Fibroblast of skin of abdomen (primary cell): ENCODE measurements at regions not wholly inside any gene's neighbourhood (a gene's known extent, or its start where the extent isn't known, plus 50 kb on each side); places are given as distances from the start of the nearest gene placed in this dataset.
"Not testable (repeated sequence)": the region's sequence is repeated elsewhere in the genome, so short reads cannot be mapped to it uniquely, and the experiment has no call there.

ENCODE experiments used
- DNase-seq: peaks from one replicate; pipeline ENCODE4 v3.0.0-alpha.2; 2013

DNA sequence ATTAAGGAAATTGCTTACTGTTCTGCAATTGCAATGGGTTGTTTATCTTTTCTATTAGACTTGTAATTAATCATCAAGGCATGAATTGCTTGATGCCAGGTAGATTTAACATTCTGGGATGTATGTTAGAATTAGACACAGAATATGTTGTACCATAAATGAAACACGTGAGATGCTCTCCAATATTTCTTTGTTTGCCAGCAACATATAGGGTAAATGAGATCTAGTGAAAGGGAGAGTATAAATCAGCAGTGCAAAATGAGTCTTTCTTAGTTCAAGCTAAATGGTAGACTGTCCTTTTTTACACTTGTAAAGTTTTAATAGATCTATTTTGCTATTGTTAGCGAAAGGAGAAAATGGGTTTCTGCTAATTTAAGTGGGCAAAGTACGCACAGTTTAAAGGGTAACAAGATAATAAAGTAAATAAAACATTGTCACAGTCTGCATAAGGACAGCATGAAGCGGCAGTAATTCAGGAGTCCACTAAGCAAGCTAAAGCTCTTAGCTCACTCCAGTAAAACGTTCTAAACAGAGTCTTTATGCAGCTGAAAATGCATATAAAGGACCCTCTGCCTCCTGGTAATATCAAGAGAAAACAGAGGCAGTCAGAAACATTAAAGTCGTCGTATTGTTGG, 1137.1 kb downstream of the OLFM4 start:
- no peak for DNase-seq

DNA sequence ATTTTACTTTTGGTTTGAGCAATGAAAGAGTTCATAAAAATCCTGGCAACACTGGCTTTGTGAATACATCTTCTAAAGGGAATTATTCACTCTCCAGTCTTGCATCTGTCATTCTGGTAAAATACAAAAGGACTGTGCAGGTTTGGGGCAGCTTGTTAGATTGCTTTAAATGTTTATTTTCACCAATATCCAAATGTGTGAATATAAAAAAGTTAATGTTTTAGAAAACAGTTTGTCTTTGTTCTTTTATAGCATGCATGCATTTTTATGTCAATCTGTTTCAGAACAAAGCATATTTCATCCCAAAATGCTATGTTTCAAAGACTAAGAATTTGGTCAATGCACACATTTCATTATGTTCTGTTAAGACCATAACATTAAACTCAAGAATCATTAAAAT, 1145.4 kb downstream of the OLFM4 start:
- DNase-seq, result no peak

DNA sequence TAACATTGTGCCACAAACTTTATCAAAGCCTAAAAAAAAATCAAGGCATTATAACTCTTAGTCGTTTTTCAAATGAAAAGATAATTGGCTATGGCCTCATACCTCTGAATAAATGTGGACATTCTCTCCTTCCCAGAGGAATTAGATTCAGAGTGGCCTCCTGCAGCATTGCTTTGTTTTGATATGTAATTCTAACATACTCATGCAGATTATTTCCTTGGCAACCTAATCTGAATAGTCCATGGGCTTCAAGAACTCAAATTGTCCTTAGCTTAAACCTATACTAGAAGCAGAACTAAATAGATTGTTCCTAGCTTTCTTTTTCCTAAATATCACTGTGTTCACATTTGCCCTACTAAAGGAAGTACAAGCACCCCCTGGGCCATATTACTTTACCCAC, 1146.9 kb downstream of the OLFM4 start:
- no peak for DNase-seq

DNA sequence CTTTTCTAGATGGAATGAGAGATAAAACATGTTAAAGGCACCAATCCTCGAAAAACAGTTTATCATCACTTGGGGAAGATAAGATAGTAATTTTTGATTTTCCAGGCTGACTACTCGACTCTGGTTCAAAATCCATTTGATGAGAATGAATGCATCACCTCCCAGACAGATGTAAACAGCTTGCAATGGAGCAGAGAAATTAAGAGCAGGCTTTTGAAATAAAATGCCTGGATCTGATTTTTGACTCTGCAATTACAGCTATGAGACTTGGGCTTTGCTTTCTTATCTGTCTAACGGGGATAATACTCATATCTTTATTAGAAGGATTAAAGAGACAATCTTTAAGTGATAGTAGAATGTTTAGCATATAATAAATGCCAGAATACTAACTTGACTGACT, 1148.9 kb downstream of the OLFM4 start:
- no peak for DNase-seq

DNA sequence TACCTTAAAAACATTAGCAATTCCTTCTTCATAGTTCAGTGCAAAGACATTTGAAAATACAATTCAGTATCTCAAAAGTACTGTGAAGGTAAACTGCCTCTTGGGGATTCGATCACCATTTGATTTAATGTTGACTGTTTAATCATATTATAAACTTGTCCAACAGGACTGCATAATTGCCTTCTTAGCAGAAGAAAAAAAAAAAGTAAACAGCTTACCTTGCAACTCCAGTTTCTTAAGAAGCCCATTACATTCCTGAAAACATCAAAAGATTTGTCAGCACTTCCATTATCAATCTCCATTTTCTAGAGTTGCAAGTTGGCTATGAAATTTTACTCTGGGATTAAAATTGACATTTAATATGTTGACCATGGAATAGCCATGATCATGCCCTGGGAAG, 1154.6 kb downstream of the OLFM4 start:
- no peak for DNase-seq

DNA sequence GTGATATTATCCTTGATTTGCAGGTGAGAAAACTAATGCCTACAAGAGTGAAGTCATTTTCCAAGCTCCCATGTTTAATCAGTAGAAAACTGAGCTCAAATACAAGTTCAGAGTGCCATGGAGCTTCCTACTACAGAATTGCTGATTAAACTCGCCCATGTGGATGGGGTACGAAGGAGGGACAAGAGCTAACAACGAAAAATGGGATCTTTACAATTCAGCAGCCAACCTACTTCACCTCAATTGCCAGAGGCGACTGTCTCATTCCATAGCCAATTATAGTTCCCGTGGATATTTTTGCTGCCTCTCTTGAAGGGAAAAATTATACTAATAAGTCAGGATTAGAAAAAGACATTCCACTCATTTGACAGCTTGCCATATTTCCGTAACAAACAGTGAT, 1155.1 kb downstream of the OLFM4 start:
- DNase-seq, result no peak

DNA sequence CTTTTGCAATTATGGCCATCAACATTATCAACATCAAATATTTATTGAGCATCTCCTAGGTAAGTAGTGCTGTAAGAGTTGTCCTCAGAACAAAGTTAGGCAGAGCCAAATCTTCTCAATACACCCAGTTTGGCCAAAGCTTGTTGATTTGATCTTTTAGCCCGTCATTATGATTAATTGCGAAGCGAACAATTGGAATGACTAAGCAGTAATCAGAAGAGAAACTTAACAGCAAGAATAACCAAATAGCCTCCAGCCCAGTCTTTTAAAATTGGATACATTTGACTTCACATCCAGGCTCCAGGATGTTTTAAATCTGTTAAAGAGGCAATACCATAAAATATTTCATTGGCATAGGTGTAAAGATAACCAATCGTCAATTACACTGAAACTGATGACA, 1156.0 kb downstream of the OLFM4 start:
- DNase-seq, result no peak

DNA sequence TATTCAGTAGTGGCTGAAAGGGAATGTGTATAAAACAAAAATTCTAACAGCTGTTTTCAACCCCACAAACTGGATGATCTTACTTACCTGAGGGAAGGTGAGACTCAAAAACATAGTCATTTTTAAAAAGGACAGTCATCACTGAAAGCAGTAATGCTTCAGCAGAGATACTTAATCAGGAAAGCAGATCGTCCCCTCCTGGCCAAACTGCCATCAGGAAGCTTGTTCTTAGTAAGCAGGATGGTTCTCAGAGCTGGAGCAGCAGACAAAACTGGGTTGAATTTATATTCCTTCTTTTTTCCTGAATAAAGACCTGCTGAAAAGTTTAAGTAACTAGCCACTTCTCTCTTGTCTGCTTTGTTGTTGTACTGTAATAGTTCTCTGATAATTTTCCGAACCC, 1156.5 kb downstream of the OLFM4 start:
- DNase-seq, result no peak

DNA sequence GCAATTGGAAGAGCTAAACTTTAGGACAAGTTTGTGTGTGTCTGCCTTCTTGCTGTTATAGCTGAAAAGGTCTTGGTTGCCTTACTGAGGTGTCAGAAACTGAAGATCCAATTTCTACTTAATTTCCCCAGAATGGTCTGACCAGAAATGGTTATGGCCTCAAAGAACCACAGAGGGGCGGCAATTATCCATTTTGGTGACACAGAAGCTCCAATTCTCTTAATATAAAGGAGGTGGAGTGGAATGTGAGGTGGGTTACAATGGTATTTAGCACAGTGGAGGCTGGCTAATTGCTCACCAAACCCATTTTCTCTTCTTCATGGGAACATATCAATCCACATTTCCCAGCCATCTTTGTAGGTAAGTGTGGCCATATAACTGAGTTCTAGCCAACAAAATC, 1157.2 kb downstream of the OLFM4 start:
- no peak for DNase-seq

DNA sequence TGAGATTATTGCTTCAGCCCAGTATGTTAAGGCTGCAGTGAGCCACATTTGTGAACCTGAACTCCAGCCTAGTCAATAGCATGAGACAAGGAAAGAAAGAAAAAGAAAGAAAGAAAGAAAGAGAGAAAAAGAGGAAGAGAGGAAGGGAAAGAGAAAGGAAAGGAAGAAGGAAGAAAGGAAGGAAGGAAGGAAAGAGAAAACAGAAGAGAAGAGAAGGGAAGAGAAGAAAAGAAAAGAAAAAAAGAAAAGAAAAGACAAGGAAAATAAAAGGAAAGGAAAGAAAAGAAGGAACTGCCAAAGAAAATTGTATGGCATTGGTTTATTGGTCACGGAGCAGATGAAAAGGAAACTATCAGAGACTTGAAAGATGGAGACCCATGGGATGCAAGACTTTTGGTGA, 1158.8 kb downstream of the OLFM4 start:
- no peak for DNase-seq

DNA sequence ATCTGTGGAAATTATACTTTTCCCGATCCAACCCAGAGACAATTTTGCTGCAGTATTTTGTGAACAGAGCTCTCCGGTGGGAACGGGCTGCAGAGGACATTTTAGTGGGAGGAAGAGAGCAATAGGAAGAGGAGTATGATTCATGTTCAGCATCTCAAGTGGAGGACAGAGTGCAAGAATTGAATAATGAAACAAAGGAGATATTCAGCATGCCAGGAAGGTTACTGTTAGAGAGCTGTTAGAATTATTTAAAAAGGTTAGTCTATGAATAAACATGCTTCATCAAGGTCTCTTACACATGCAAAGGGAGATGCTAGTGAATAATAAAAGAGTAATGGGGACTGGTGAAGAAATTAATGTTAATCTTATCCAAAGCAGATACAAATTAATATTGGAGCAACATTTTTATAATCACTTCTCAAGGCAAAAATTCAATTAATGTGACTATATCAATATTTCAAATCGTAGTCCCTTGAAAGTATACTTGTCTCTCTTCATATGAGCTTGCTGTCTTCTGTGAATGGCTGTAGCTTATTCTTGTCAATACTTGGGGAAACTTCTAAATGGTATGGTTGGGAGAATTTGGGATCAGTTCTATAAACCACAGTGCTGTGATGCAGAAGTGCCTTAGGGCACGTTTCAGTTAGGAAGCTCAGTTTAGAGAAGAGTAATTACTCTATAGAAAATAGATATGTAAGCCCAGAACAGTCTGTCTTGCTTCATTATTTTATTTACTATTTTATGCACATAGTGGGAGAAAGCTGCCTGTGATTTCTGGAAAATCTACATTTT, 1165.8 kb downstream of the OLFM4 start:
- DNase-seq, result no peak

DNA sequence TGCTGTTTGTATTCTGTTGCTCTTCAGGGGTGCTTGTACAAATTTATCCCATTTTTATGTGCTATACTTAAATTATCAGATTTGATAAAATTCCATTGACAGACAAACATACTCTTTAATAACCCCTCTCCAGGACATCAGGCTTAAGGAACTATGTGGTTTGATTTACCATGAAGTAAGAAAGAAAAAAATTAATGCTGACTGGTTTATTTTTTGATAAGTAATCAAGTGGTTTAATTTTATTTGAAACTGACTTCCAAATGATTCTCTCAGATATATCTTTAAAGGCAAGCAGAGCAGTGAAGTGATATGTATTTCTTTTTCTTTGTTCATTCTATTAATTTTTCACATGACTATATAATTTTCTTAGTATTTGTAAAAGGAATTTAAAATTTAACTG, 1168.1 kb downstream of the OLFM4 start:
- no peak for DNase-seq

DNA sequence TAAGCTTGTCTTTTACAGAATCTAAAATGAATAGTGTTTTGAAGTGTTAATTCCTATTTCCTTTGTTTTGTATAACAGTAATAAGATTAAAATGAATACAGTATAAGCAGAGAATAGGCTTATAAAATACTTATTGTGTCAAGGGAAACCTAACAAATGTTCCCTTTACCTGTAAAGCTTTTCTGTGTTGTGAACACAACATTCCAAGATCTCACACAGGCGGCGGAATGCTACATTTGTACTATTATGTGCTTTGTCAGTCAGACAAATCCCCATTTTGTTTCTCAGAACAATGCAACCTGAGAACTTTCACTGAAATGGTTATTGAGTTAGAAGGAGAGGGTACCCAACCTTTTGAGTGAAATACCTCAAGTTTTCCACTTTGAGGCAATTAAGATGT, 1170.3 kb downstream of the OLFM4 start:
- DNase-seq, result no peak

DNA sequence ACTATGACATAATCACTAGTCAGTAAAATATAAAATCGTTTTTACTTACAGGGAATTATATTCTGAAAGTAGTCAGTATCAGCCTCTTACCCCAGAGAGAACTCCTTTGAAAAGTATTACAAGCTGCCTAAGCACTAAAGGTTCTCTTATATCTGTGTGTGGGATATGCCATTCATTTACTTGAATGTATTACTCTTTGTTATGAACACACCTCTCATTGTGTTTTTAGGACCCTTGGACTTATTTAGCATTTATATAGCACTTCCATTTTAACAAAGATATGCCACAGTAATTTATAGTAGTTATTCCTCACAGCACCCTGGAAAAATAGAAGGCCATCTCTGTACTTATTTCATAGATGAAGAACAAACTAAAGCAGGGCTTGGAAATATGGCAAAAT, 1178.0 kb downstream of the OLFM4 start:
- no peak for DNase-seq

DNA sequence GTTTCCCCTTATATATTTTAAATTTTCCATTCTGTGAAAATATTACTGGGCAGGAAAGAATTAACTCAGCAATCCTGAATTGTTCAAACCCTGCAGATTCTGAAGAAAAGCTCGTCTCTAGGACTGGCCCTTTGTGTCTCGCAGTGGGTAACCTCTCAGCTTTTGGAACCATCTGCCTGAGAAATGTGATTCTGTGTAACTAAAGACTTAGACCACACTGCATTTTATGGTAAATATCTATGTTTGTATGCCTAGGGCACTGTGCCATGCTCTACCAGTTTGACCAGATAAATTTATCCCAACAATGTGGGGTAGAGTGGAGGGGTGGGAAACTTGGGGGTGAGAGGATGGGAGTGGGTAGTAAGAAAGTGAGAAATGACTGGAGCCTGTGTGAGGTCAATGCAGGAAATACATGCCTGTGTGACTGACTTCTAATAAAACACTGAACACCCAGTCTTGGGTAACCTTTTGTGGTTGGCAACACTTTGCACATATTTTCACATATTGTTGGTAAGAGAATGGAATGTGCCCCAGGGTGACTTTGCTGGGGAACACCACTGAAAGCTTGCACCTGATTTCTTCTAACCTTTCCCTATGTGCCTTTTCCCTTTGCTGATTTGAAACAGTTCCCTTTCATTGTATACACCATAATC, 1181.9 kb downstream of the OLFM4 start:
- DNase-seq, result no peak

DNA sequence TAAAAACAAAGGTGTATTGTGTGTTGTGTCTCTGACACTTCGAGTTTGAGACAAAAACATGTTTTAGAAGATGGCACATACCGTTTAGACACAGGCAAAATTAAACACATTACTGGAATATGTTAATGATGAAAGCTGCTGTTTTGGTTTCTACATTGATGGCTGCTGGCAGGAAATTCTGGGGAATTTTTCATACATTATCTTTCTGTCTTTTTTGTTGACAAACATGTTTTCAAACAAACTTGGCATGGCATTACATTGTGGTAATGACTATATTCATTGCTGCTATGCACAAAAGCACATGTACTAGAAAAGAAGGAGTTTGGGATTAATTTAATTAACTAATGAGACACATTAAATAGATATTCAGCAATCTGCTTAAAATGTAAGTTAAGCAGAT, 1187.6 kb downstream of the OLFM4 start:
- DNase-seq, result no peak

DNA sequence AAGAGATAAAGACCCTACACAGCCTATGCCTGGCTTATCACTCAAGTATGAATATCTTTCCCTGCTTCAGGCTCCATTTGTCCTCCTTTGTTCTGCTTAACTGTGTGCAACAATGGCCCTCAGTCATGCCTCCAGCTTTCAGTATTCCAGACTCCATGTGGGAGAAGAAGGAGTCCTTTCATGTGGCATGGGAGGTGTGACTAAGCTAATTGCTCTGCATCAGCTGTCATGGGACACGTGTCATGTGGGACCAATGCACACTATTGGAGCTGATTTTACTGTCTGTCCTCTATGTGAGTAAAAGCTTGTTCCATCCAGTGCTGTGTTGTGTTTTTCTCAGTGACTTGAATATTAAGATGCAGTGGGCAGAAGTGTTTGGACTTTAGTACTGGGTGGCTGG, 1198.3 kb downstream of the OLFM4 start:
- no peak for DNase-seq

DNA sequence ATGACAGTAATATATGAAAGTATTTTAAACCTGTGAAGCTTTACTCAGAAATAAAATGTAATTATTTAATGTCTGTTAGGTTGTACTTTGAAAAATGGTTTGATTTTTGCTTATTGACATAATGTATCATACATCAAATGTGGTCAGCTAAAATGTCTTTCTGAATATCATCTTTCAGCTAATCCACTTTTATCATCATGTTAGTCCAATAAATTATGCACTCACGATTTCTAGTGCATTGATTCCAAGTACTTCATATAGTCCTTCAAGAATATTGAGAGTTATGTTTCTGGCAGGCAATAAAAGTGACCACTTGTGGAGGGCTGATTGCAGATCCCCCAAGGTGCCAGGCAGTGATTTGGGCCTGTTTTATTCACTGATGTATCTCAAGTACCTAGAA, 1204.1 kb downstream of the OLFM4 start:
- no peak for DNase-seq

DNA sequence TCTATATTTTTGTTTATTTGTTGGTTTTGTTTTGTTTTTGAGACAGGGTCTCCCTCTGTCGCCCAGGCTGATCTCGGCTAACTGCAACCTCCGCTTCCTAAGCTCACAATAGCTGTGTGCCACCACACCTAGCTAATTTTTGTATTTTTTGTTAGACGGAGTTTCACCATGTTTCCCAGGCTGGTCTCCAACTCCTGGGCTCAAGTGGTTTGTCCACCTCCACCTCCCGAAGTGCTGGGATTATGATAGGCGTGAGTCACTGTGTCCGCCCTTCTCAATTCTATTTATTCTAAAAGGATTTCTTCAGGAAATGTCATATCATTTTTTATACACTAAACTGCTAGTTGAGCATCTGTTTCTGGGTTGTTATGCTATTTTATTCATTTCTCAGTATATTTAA, 1206.0 kb downstream of the OLFM4 start:
- no peak for DNase-seq

DNA sequence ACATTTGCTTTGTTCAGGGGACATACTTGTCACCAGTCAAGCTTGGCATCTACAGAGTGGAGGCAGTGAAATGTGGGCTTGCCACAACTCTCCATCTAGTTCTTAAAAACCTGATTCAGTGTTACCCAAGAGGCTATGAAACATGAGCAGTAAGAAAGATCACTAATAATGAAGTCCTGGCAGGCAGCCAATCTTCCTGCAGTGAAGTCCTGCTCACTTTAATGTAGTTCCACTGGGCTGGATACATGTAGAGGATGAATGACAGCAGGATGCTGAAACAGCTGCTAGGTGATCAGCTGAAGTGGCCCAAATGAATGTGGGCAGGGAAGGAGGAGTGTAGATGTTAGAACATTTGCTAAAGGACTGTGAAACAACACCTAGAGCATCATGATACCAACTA, 1213.1 kb downstream of the OLFM4 start:
- DNase-seq, result no peak

DNA sequence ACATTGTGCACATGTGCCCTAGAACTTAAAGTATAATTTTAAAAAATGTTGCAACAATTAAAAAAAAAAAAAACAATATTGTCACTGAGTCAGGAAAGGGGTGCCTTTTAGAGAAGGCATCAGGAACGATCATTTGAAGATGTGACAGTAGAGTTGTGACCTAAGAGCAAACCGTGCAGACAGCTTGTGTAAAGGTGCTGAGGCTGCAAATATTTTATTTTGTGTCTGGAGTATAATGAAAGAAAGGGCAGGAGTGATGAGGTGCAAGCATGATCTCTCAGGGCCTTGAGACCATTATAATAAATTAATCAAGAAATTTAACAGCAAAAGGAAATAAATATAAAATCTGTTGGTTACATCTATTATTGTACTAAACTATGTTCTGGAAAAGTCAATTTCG, 1219.7 kb downstream of the OLFM4 start:
- DNase-seq, result no peak

DNA sequence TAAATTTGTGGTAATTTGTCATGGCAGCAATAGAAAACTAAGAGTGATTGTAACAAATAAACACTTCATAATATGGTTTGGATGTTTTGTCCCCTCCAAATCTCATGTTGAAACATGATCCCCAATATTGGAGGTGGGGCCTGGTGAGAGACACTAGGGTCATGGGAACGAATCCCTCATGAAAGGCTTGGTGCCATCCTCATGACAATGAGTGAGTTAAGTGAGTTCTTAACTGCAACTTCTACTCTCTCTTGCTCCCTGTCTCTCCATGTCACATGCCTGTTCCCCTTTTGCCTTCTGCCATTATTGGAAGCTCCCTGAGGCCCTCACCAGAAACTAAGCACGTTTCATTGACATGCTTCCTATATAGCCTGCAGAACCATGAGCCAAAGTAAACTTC, 1233.2 kb downstream of the OLFM4 start:
- DNase-seq, result no peak

DNA sequence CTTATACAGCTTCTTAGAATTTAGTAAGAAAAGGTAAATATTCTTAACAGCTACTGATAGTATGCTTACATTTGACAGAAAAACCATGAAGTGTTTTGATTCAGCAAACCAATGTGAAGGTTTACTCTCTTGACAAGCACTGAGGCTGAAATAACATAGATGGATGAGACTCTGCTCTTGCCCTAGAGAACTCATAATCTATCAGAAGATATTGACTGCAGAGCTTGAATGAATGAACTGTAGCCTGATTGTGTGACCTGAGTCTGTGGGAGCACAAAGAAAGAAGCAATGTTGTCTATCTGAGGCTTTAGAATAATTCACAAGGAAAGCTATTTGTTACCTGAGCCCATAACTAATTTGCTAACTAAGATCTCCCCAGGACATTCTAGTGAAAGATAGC, 1235.3 kb downstream of the OLFM4 start:
- DNase-seq, result no peak

DNA sequence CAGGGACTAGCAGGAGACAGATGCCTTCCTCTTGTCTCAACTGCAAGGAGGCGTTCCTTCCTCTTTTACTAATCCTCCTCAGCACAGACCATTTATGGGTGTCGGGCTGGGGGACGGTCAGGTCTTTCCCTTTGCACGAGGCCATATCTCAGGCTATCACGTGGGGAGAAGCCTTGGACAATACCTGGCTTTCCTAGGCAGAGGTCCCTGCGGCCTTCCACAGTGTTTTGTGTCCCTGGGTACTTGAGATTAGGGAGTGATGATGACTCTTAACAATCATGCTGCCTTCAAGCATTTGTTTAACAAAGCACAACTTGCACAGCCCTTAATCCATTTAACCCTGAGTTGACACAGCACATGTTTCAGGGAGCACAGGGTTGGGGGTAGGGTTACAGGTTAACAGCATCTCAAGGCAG, 1238.6 kb downstream of the OLFM4 start:
- not testable (repeated sequence) for DNase-seq
